ENCODE measurements at regions not wholly inside any gene's neighbourhood (a gene's known extent, or its start where the extent isn't known, plus 50 kb on each side); places are given as distances from the start of the nearest gene placed in this dataset.

DNA sequence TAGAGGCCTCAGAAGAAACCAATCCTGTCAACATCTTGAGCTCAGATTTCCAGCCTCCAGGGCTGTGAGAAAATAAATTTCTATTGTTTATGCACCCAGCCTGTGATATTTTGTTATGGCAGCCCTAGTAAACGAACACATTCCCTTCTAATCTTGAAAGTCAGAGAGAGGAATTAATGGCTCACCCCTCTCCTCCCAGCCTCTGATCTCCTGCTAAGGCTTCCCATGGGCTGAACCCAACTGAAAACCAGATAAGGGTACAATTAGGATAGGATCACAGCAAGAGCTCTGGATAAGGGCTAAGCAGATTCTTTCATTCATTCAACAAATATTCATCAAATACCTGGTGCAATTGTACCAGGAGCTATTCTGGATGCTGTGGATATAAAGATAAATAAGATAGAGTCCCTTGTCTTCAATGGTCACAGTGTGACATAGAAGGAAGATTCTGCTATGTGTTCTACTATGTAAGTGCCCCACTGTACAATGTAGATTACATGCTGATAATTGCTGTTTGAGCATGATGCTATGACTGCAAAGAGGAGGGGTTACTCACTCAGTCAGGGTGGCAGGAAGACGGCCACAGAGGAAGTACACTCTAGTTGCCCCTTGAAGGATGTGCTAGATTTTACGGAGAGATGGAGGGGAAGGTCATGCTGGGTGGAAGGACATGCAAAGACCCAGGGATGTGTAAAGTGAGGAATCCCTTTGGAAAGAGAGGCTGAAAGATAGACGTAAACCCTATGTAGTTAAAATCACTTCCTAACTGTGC, 203.3 kb upstream of the JUN start:
- TF ChIP-seq, protein P1, sequence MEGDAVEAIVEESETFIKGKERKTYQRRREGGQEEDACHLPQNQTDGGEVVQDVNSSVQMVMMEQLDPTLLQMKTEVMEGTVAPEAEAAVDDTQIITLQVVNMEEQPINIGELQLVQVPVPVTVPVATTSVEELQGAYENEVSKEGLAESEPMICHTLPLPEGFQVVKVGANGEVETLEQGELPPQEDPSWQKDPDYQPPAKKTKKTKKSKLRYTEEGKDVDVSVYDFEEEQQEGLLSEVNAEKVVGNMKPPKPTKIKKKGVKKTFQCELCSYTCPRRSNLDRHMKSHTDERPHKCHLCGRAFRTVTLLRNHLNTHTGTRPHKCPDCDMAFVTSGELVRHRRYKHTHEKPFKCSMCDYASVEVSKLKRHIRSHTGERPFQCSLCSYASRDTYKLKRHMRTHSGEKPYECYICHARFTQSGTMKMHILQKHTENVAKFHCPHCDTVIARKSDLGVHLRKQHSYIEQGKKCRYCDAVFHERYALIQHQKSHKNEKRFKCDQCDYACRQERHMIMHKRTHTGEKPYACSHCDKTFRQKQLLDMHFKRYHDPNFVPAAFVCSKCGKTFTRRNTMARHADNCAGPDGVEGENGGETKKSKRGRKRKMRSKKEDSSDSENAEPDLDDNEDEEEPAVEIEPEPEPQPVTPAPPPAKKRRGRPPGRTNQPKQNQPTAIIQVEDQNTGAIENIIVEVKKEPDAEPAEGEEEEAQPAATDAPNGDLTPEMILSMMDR (IDR thresholded peaks at IDR 0.05; ENCODE audit: poor library complexity, severe bottlenecking), result no peak
- no peak overlapping the region for H3K27ac ChIP-seq (ENCODE audit: poor library complexity, severe bottlenecking)
- H3K4me1 ChIP-seq (ENCODE audit: insufficient read depth, poor library complexity, severe bottlenecking), result no peaks in the 10 kb centered on the region
- no peaks in the 10 kb centered on the region for H3K36me3 ChIP-seq (ENCODE audit: low read depth)
- no peak for ATAC-seq (ENCODE audit: low read depth)
- no peak overlapping the region for H3K4me3 ChIP-seq (ENCODE audit: severe bottlenecking)
- H3K27me3 ChIP-seq (ENCODE audit: insufficient read depth, poor library complexity, severe bottlenecking), result no peaks in the 10 kb centered on the region
- DNase-seq (ENCODE audit: low spot score), result no peak
- no peaks in the 10 kb centered on the region for H3K9me3 ChIP-seq (ENCODE audit: severe bottlenecking)

- DNase-seq (ENCODE audit: low spot score) (no peak), ATAC-seq (ENCODE audit: low read depth) (no peak)
Observed at GRCh38 chr1:58988752-58989151, 204.9 kb upstream of the JUN start.

GRCh38 chr1:58989845-58990244, 206.0 kb upstream of the JUN start:
- no peaks in the 10 kb centered on the region for H3K36me3 ChIP-seq (ENCODE audit: low read depth)
- no peak for DNase-seq (ENCODE audit: low spot score)
- H3K27ac ChIP-seq (ENCODE audit: poor library complexity, severe bottlenecking), result no peak overlapping the region
- H3K9me3 ChIP-seq (ENCODE audit: severe bottlenecking), result no peaks in the 10 kb centered on the region
- TF ChIP-seq, protein P1 (IDR thresholded peaks at IDR 0.05; ENCODE audit: poor library complexity, severe bottlenecking), result no peak
- no peaks in the 10 kb centered on the region for H3K4me1 ChIP-seq (ENCODE audit: insufficient read depth, poor library complexity, severe bottlenecking)
- no peak for ATAC-seq (ENCODE audit: low read depth)
- no peak overlapping the region for H3K4me3 ChIP-seq (ENCODE audit: severe bottlenecking)
- H3K27me3 ChIP-seq (ENCODE audit: insufficient read depth, poor library complexity, severe bottlenecking), result no peaks in the 10 kb centered on the region

More at GRCh38 chr1:58988752-58989151, 204.9 kb upstream of the JUN start:
- Histone ChIP-seq H3K9me3 (ENCODE audit: severe bottlenecking) (no peaks in the 10 kb centered on the region), H3K4me3 (ENCODE audit: severe bottlenecking) (no peak overlapping the region), H3K27me3 (ENCODE audit: insufficient read depth, poor library complexity, severe bottlenecking) (no peaks in the 10 kb centered on the region), H3K4me1 (ENCODE audit: insufficient read depth, poor library complexity, severe bottlenecking) (no peaks in the 10 kb centered on the region), H3K27ac (ENCODE audit: poor library complexity, severe bottlenecking) (no peak overlapping the region), H3K36me3 (ENCODE audit: low read depth) (no peaks in the 10 kb centered on the region)
- TF ChIP-seq, protein P1 (IDR thresholded peaks at IDR 0.05; ENCODE audit: poor library complexity, severe bottlenecking), result no peak

- Histone ChIP-seq H3K27ac (ENCODE audit: poor library complexity, severe bottlenecking) (no peak overlapping the region), H3K4me3 (ENCODE audit: severe bottlenecking) (no peak overlapping the region), H3K9me3 (ENCODE audit: severe bottlenecking) (no peaks in the 10 kb centered on the region), H3K36me3 (ENCODE audit: low read depth) (no peaks in the 10 kb centered on the region), H3K27me3 (ENCODE audit: insufficient read depth, poor library complexity, severe bottlenecking) (no peaks in the 10 kb centered on the region), H3K4me1 (ENCODE audit: insufficient read depth, poor library complexity, severe bottlenecking) (no peaks in the 10 kb centered on the region)
- TF ChIP-seq, protein P1 (IDR thresholded peaks at IDR 0.05; ENCODE audit: poor library complexity, severe bottlenecking), result no peak
- DNase-seq (ENCODE audit: low spot score) (no peak), ATAC-seq (ENCODE audit: low read depth) (no peak)
Observed at GRCh38 chr1:58991305-58991704, 207.5 kb upstream of the JUN start.

DNA sequence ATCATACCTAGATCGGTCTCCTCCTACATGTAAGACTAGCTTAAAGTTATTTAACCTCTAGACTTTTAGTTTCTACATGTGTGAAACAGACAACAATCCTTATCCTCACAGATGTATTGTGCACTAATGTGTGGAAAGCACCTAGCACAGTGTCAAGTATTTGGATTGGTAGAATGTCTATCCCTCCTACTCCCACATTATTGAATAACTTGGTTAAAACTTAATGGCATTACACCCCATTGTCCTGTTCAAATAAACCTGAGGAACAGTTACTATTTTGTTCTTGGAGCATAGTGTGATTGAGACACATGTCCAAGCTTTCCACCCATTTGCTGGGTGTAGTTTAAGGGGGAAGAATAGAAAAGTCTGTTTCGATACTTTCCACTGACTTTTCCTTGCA, 208.8 kb upstream of the JUN start:
- no peak overlapping the region for H3K4me3 ChIP-seq (ENCODE audit: severe bottlenecking)
- no peaks in the 10 kb centered on the region for H3K9me3 ChIP-seq (ENCODE audit: severe bottlenecking)
- no peaks in the 10 kb centered on the region for H3K27me3 ChIP-seq (ENCODE audit: insufficient read depth, poor library complexity, severe bottlenecking)
- no peak for ATAC-seq (ENCODE audit: low read depth)
- TF ChIP-seq, protein P1 (IDR thresholded peaks at IDR 0.05; ENCODE audit: poor library complexity, severe bottlenecking), result no peak
- DNase-seq (ENCODE audit: low spot score), result no peak
- no peaks in the 10 kb centered on the region for H3K36me3 ChIP-seq (ENCODE audit: low read depth)
- no peaks in the 10 kb centered on the region for H3K4me1 ChIP-seq (ENCODE audit: insufficient read depth, poor library complexity, severe bottlenecking)
- no peak overlapping the region for H3K27ac ChIP-seq (ENCODE audit: poor library complexity, severe bottlenecking)
